ENCODE measurements at regions not wholly inside any gene's neighbourhood (a gene's known extent, or its start where the extent isn't known, plus 50 kb on each side); places are given as distances from the start of the nearest gene placed in this dataset.

- H2AFZ ChIP-seq (ENCODE audit: low read length): no peak overlapping the region
These were observed 243.6 kb downstream of the KIF21A start for GRCh38 chr12:39199351-39199750.

More at GRCh38 chr12:39199351-39199750, 243.6 kb downstream of the KIF21A start:
- no peak for DNase-seq
- H3K36me3 Mint-ChIP-seq (ENCODE audit: insufficient read depth in 1 of 3, low read depth in 3 of 3): peaks cover 0 to 9% (median 2%) of the 10 kb centered on the region in 3 experiments; a peak in 1 of 7 replicates
- Histone ChIP-seq H4K8ac (replicated peaks; ENCODE audit: insufficient read length, low read depth, low read length) (no peak overlapping the region), H4K91ac (ENCODE audit: insufficient read length, low read depth, low read length) (no peak overlapping the region), H2BK15ac (ENCODE audit: low read depth, low read length) (no peak overlapping the region), H3K27me3 (ENCODE audit: insufficient read depth, low read length) (no peaks in the 10 kb centered on the region), H2BK12ac (ENCODE audit: insufficient read length, low read depth, low read length) (no peak overlapping the region), H4K20me1 (ENCODE audit: control insufficient read depth, insufficient read depth, insufficient read length) (no peaks in the 10 kb centered on the region), H3T11ph (ENCODE audit: low read length) (no peak overlapping the region), H3K14ac (ENCODE audit: insufficient read depth, low read length) (no peak overlapping the region), H3K79me2 (ENCODE audit: insufficient read depth, low read length) (no peaks in the 10 kb centered on the region), H3K4me1 (ENCODE audit: insufficient read depth, low read length) (no peaks in the 10 kb centered on the region; the same call in 1 of the 2 replicates), H3K56ac (ENCODE audit: insufficient read length, low read depth, low read length) (no peak overlapping the region), H2BK120ac (ENCODE audit: low read depth, low read length, poor library complexity, severe bottlenecking) (no peak overlapping the region), H3K79me1 (ENCODE audit: insufficient read depth, low read depth, low read length, poor library complexity, severe bottlenecking) (no peaks in the 10 kb centered on the region), H3K9me3 (ENCODE audit: control insufficient read depth, low read depth, low read length) (no peaks in the 10 kb centered on the region), H4K5ac (ENCODE audit: insufficient read length, low read depth, low read length) (no peak overlapping the region), H3K27ac (ENCODE audit: insufficient read length, low read depth, low read length) (no peak overlapping the region), H3K9ac (ENCODE audit: extremely low read depth, insufficient read length, low read length) (no peak overlapping the region), H3K18ac (ENCODE audit: insufficient read length, low read depth, low read length) (no peak overlapping the region), H3K23ac (ENCODE audit: insufficient read length, low read depth, low read length) (no peak overlapping the region), H3K4ac (ENCODE audit: low read depth, low read length) (no peak overlapping the region), H2BK20ac (ENCODE audit: low read depth, low read length, poor library complexity, severe bottlenecking) (no peak overlapping the region), H3K4me2 (ENCODE audit: insufficient read depth, insufficient read length, low read length) (no peak overlapping the region), H3K23me2 (ENCODE audit: insufficient read length, low read depth, low read length, poor library complexity, severe bottlenecking) (no peaks in the 10 kb centered on the region), H2BK5ac (ENCODE audit: insufficient read length, low read length) (no peak overlapping the region), H2AK5ac (ENCODE audit: insufficient read length, low read length) (no peak overlapping the region)
- no peaks in the 10 kb centered on the region for H3K27me3 Mint-ChIP-seq (ENCODE audit: low read depth)
- H3K4me1 Mint-ChIP-seq: peaks cover 3 to 7% of the 10 kb centered on the region in 2 experiments
- H3K27ac Mint-ChIP-seq: peak overlapping the region in 1 of 3 experiments; percentile 34; a peak in 1 of 7 replicates
- H3K4me3 Mint-ChIP-seq: no peak overlapping the region
- peaks cover 17 to 20% of the 10 kb centered on the region in 2 experiments for H3K9me3 Mint-ChIP-seq
- no peak for TF ChIP-seq CTCF (conservative IDR thresholded peaks at IDR 0.05)
- no CpG with 5 or more reads among the region's 4 CpGs for WGBS (ENCODE audit: extremely low coverage, insufficient read length, low lambda C conversion rate)

Data from H9 (cell line).